IMR-90 (cell line): ENCODE measurements at regions not wholly inside any gene's neighbourhood (a gene's known extent, or its start where the extent isn't known, plus 50 kb on each side); places are given as distances from the start of the nearest gene placed in this dataset.

Experiments
- CTCF ChIP-seq: conservative IDR thresholded peaks from 2 replicates; pipeline ENCODE4 v1.5.1; 2012; ENCODE audit warnings: mild to moderate bottlenecking, low read depth, low read length, improper control_type of control experiment
- FOS ChIP-seq: fragments of 150-350 bp; IDR thresholded peaks from 2 replicates; pipeline ENCODE4 v1.6.1; 2016; ENCODE audit warnings: low read depth, low read length
- MAFK ChIP-seq: IDR thresholded peaks from 2 replicates; pipeline ENCODE4 v1.6.1; 2012; ENCODE audit warnings: low read depth, low read length, improper control_type of control experiment
- MAZ ChIP-seq: IDR thresholded peaks from 2 replicates; pipeline ENCODE4 v1.6.1; 2012; ENCODE audit warnings: low read depth, mild to moderate bottlenecking, low read length, improper control_type of control experiment, moderate library complexity, borderline replicate concordance
- MXI1 ChIP-seq: IDR thresholded peaks from 2 replicates; pipeline ENCODE4 v1.6.1; 2012; ENCODE audit warnings: low read depth, mild to moderate bottlenecking, low read length, moderate library complexity, borderline replicate concordance
- POLR2A ChIP-seq: IDR thresholded peaks from 2 replicates; pipeline ENCODE4 v1.6.1; 2012; ENCODE audit warnings: mild to moderate bottlenecking, low read depth, low read length
- RAD21 ChIP-seq: IDR thresholded peaks from 2 replicates; pipeline ENCODE4 v1.6.1; 2012; ENCODE audit warnings: low read length, improper control_type of control experiment
- RCOR1 ChIP-seq: IDR thresholded peaks from 2 replicates; pipeline ENCODE4 v1.6.1; 2012; ENCODE audit warnings: mild to moderate bottlenecking, low read length, improper control_type of control experiment; ENCODE audit not compliant: insufficient replicate concordance
- RFX5 ChIP-seq: IDR thresholded peaks from 2 replicates; pipeline ENCODE4 v1.8.0; 2012; ENCODE audit warnings: low read depth, mild to moderate bottlenecking, low read length, moderate library complexity
- SMC3 ChIP-seq: fragments of 150-350 bp; IDR thresholded peaks from 2 replicates; pipeline ENCODE4 v1.6.1; 2016; ENCODE audit warnings: low read depth, mild to moderate bottlenecking, antibody characterized with exemption, low read length, moderate library complexity
- USF2 ChIP-seq: fragments of 150-350 bp; IDR thresholded peaks from 2 replicates; pipeline ENCODE4 v1.6.1; 2017; ENCODE audit warnings: mild to moderate bottlenecking, antibody characterized with exemption, low read length, low read depth

DNA sequence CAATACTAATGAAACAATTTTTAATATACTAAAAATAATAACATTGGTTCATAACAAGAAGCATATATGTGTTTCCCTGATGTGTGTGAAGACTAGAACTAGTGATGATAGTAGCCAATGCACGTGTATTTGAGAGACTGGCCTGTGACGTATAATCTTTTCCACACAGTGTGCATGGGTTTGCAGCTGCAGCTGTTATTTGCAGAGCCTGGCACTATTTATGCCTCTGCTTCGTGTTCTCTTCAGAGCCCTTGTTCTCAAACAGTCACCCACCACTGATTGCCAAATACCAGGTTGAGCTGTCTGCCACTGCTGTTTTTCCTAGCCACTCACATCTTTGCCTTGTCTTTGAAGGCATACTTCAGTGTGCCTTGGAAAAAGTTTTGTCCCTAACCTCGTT lies 531.7 kb downstream of the ETV1 start:
- TF ChIP-seq CTCF (no peak), POLR2A (no peak), USF2 (no peak), MAZ (no peak), MAFK (no peak), RCOR1 (no peak), SMC3 (no peak), RAD21 (no peak), MXI1 (no peak), FOS (no peak), RFX5 (no peak)
